CD4-positive, alpha-beta T cell treated with Interleukin-17A for 4 hours (primary cell): ENCODE measurements at regions not wholly inside any gene's neighbourhood (a gene's known extent, or its start where the extent isn't known, plus 50 kb on each side); places are given as distances from the start of the nearest gene placed in this dataset.
"Not testable (repeated sequence)": the region's sequence is repeated elsewhere in the genome, so short reads cannot be mapped to it uniquely, and the experiment has no call there.

Experiments used
- DNase-seq: peaks from one replicate; pipeline ENCODE4 v3.0.0-alpha.2; 2020; ENCODE audit warnings: mixed read lengths

DNA sequence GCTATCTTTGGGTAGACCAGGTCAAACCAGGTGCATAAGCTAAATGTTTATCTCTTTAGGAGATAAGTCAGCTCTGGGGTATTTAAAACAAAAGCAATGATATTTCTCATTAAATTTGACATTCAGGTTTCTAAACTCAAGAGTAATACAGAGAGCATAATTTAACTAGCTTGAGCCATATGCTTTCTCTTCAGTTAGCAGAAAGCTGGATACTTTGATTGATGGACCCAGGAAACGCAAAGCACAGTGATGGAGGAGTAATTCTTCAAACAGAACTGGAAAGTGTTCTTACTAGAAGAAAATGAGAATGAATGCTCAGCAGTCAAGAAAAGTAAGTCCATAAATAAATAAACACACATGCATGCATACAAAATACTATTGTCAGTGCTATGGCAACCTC lies 885.7 kb upstream of the RAG2 start:
- DNase-seq = no peak

DNA sequence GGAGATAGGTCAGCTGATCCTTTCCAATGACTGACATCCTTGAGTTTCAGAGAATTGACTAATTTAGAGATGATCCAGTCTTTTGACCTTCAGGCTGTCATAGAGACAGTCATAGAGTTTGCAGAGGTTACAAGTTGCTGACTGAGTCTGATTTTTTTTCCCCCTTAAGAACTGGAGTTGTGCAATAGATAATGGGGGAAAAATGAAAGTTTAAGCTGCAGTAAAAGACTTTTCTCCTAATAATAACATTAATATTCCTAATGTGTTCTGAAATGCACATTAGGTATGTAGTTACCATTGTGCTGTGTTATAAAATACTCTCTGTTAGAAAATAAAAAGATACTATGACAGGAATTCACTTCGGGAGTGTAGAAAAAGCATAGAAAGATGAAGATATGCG lies 876.9 kb upstream of the RAG2 start:
- DNase-seq = no peak

DNA sequence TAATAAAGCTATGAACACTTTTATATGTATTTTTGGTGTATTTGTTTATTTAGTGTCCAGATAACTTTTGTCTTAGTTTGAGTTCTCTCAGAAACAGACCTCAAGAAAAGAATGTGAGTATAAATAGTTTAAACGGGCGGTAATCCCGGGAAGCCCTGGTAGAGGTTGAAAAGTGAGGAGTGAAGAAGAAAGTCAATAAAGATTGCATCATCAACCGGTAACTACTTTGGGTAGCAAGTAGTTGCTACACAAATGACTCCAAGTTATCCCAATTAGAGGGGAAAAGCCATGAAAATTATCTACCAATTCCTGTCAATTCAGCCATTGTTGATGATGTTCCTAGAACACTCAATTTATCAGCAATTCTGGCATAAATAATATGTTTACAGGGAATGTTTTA lies 870.3 kb upstream of the RAG2 start:
- DNase-seq = no peak

DNA sequence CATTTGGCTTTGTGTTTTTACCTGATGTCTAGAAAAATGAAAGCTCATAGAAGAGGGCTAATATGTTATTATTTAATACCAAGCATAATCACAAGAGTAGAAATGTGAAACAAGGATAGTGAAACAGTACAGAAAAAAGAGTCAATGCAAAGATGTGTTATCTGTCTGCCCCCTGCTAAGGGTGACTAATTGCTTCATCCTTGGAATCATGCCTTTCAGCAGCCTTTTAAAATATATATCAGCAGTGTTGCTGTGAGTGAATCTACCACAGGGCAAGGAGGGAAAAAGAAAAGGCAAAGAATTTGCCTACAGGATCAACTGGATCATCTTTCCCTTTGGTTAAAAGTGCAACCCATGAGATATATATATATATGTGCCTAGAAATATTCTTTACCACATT lies 867.2 kb upstream of the RAG2 start:
- no peak for DNase-seq

DNA sequence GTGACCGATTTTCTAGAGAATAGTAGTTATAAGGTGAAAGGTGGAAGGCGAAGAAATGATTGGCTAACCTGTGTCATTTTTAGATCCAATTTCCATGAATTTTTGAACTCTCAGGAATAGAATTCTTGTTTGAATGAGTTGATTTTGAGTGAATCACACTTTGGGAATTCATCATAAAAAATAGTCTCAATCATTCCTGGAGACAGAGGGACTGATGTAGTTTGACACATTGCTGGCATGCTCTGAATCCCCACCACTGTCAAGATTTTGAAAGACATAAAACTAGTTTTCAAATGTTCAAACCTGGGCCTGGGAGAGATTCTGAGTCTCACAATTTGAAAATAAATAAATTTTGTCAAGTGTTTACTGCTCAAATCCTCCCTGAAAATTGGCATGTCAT lies 861.4 kb upstream of the RAG2 start:
- DNase-seq = no peak

DNA sequence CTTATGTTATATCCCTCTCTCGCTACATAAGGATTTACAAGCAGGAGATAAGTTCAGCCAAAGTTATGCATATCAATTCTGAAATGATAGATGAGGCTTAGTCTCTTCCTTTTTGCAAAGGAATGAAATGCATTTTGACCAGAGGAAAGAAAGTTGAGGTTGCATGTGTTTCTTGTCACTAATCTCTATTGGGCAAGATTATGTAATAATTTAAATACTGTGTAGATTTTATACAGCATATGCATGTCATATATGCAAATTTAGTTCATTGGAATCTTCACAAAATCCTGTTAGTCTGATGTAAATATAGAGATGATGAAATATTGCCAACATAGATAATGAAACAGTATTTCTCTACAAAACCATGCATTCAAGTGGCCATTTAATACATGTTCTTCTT lies 858.7 kb upstream of the RAG2 start:
- DNase-seq = no peak

DNA sequence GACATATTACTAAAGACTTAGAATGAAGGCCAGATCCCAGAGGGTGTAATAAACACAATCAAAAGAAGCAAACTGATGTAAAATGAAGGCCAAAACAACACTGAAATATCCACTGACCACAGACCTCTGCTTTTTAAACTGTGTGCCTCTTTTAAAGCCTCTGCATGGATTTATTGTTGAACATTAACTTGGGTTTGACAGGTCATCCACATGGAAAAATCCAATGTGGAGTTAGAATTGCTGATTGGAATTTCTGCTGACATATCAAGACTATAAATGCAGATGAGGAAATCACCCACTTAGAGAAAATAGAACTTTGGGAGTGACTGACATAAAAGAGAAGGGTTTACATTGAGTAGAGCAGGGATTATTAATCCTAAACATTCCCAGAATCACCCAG lies 853.9 kb upstream of the RAG2 start:
- DNase-seq = no peak

DNA sequence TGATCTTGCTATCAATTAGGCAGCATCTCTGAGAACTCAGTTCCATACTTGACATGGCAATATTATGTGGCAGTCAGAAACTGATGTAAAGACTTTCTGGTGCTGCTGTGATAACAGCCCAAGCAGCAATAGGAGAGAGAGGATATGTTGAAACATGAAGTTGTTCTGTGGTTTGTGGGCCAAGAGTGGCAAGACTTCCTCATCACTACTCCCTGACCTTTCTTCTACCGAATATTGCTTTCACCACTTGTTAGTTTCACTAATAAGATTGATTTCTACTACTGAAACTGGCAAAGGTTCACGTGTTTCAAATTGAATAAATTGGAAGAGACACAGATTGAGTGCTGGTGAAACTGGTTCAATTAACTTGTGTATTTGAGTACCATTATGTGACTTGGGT lies 852.6 kb upstream of the RAG2 start:
- DNase-seq = no peak

DNA sequence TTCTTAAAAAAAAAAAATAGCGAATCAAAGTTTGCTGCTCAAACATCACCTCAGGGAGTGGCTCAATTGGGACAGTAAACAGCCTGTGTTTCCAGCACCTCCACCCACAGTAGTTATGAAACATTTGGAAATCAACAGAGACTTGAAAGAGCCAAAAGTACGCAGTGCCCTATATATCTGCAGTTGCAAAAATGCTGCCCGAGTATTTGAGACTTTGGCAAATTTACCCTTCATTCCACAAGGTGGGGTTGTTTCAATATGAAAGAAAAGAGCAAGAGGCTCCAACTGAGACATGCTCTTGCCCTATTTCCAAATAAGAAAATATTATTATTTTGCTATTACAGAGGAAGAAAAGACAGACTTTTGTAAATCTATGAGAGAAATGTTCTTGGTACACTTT lies 851.1 kb upstream of the RAG2 start:
- no peak for DNase-seq

DNA sequence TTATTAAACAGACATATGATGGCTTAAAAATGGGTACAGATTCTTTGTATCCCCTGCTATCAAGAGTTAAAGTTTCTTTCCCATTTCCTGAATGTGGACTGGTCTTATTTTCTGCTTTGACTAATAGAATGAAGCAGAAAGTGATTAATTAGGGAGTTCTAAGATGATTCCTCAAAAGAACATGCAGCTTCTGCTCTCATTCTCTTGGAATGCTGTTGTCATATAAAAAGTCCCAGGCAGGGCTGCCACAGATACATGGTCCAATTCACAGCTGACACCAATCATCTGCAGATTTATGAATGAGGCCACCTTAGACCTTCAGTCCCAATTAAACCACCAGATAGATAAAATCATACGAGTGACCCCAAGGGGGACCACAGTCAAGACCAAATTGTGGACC lies 844.5 kb upstream of the RAG2 start:
- DNase-seq = no peak

DNA sequence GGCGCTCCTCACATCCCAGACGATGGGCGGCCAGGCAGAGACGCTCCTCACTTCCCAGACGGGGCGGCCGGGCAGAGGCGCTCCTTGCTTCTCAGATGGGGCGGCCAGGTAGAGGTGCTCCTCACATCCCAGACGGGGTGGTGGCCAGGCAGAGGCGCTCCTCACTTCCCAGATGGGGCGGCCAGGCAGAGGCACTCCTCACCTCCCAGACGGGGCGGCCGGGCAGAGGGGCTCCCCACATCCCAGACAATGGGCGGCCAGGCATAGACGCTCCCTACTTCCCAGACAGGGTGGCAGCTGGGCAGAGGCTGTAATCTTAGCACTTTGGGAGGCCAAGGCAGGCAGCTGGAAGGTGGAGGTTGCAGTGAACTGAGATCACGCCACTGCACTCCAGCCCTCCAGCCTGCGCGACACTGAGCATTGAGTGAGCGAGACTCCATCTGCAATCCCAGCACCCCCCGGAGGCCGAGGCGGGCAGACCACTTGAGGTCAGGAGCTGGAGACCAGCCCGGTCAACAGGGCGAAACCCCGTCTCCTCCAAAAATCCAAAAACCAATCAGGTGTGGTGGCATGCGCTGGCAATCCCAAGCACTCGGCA lies 833.7 kb upstream of the RAG2 start:
- not testable (repeated sequence) for DNase-seq

DNA sequence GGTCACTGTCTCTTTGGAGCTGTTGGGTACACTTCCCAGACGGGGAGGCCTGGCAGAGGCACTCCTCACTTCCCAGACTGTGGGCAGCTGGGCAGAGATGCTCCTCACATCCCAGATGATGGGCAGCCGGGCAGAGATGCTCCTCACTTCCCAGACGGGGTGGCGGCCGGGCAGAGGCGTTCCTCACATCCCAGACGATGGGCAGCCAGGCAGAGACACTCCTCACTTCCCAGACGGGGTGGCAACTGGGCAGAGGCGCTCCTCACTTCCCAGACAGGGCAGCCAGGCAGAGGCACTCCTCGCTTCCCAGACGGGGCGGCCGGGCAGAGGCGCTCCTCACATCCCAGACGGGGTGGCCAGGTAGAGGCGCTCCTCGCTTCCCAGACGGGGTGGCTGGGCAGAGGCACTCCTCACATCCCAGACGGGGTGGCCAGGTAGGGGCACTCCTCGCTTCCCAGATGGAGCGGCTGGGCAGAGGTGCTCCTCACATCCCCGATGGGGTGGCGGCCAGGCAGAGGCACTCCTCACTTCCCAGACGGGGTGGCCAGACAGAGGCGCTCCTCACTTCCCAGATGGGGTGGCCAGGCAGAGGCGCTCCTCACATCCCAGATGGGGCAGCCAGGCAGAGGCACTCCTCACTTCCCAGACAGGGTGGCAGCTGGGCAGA lies 833.1 kb upstream of the RAG2 start:
- DNase-seq = not testable (repeated sequence)

DNA sequence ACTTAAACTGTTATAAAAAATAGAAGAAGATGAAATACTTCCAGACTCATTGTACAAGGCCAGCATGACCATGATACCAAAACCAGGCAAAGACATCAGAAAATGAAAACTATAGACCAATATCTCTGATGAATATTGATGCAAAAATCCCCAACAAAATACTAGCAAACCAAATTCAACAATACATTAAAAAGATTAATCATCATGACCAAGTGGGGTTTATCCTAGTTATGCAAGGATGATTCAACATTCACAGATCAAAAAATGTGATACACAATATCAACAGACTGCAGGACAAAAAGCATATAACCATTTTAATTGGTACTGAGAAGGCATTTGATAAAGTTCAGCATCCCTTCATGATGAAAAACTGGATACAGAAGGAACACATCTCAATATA lies 824.5 kb upstream of the RAG2 start:
- DNase-seq = no peak

DNA sequence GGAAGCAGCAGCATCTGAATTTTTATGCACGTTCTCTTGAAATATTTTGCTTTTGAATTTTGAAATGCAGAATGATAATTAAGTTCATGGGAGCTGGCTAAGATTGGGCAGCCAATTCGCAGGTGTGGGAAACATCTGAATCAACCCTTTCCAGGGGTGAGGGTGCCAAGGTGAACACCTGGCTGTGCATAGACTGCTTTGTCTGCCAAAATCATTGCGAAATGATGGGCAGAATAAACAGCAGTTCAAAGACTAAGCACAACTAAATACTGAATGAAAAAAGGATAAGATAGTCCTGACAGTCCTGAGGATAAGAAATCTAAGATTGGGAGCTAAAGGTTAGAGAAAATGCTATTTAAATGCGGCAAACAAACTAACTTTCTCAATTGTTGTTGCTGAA lies 813.3 kb upstream of the RAG2 start:
- no peak for DNase-seq

DNA sequence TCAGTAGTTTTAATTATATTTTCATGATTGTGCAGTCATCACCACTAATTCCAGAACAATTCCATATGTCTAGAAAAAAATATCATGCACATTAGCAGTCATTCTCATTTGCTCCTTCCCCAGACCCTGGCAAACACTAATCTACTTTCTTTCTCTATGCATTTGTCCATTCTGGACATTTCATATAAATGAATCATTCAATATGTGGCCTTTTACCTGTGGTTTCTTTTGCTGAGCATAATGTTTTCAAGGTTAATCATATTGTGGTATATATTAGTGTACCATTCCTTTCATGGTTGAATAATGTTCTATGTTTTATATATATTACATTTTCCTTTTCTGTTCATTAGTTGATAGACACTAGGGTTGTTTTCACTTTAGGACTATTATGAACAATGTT lies 811.1 kb upstream of the RAG2 start:
- DNase-seq = no peak

DNA sequence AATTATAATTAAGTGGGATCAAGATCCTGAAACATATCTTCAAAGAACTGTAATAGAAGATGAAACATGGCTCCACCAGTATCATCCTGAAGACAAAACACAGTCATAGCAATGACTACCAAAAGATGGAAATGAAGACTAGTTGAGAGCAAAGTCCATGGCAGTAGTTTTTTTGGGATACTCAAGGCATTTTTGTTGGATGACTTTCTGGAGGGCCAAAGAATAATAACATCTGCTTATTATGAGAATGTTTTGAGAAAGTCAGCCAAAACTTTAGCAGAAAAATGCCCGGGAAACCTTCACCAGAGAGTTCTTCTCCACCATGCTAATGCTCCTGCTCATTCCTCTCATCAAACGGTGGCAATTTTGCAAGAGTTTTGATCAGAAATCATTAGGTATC lies 809.4 kb upstream of the RAG2 start:
- DNase-seq = no peak

DNA sequence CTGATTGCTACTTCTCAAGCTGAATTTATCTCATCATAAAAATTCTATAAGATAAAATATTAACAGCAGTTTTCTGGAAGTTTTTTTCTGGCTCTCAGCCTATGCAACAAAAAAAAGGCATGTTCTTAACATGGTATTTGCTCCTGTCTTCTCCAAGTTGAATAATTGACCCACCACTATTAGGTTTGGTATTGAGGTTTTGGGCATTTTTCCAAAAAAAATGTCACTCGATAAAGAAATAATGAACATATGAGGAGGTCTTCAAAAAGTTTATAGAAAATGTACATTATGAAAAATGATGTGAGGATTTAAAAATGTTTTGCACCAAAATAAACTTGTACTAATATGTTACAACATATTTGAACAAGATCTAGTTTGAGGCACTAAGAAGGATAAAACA lies 808.6 kb upstream of the RAG2 start:
- DNase-seq = no peak

DNA sequence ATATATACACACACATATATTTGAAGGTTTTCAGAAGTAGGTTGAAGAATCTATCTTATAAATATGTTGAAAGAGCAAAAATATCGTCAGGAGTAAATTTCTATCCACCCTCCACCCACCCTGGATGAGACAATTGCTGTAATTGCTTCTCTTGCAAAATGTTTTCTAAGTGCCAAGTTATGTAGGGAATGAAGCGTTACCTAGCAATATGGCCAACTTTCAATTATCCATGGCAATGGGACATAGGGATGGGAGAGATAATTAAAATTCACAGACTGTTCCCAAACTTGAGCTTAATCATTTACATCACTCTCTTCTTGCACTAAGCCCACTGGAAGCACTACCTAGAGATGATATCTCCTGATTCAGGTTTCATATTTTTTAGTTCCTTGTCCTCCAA lies 806.2 kb upstream of the RAG2 start:
- no peak for DNase-seq

DNA sequence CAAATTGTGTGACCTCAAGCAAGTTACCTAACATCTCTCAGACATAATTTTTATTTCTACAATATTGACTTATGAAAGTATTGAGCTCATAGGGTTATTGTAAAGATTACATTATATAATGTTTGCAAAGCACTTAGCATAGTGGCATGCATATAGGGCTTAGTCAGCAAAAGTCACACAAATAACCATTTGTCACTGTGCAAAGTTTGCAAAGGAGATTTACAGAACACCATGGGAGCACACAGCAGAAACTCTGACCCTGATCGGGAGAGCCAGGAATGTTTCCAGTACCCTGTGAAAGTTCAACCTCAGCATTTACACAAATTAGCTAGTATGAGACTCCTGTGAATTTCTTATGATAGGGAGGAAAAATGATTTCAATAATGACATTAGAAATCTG lies 804.6 kb upstream of the RAG2 start:
- no peak for DNase-seq

DNA sequence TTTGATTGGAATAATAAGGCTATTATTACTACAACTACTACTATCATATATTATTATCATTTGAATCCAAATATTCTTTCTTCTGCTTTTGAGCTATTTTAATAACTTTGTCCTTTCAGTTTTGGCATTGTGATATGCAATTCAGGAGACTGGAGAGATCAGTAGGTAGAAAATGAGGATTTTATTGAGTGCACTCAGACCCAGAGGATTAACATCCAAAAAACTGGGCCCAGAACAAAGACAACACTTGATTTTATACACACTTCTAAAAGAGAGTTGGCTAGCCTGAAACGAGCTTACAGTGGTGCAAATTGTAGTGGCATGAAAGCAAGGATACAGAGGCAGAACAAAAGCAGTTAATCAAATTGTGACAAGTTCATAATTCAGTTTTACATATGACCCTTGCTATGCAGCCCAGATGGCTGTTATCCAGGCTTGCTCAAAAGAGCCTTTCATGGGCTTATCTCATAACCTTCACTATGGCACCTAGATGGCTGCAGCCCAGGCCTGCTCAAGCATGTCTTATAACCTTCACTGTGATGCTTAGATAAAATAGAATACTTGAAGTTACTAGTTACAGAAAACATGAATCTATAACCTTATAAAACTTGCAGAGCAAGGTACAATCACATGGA lies 796.3 kb upstream of the RAG2 start:
- DNase-seq = no peak

DNA sequence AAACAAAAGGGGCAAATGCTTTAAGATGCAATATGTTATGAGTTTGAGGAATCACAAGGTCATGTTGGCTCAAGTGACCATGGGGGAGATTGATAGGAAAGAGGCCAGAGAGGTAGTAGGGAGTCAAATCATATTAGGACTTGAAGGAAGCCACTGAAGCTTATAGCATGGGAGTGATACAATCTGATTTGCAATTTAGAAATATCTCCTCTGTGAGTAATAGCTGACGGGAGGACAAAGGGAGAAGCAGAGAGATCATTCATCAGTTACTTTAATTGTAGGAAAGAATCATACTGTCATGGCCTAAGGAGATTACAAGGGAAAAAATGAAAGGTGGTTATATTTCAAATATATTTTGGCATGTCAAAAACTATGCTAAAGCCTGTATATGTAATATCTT lies 793.6 kb upstream of the RAG2 start:
- no peak for DNase-seq

DNA sequence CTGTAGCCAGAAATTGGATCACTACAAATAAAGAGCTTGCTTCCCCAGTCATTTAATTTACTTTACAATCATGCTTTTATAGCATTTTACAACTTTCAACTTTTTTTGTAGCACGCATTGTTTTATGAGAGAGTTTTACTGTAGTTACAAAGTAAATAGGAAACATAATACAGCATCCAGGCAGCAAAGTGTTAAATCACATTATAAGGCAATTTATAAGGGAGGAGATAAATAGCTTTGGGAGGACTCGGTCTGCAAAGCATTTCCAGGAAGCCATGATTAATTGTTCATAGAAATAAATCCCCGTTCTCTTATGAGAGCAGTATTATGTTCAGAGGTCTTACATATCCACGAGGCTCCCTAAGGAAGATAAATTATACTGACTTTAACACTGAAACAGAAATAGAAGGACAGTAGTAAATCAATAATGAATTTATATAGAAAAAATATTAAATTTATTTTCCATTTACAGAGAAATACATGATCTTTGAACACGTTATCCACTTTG lies 792.6 kb upstream of the RAG2 start:
- no peak for DNase-seq

DNA sequence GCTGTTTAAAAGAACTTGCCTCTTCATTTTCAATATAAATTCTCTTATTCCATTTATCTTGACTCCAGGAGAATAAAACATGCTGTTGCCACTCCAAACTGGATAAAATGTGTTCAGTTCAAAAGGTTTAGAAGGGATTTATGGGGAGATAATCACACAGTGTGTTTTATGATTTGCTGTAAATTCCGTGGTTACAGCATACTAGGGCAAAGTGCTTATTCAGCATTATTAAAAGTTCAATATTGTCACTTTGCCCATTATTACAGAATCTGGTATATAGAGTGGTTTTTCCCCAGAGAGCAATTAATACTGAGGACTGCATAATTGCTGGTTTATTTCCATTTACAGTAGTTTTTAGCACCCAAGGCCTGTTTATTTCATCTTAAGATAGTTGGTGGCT lies 780.9 kb upstream of the RAG2 start:
- no peak for DNase-seq

DNA sequence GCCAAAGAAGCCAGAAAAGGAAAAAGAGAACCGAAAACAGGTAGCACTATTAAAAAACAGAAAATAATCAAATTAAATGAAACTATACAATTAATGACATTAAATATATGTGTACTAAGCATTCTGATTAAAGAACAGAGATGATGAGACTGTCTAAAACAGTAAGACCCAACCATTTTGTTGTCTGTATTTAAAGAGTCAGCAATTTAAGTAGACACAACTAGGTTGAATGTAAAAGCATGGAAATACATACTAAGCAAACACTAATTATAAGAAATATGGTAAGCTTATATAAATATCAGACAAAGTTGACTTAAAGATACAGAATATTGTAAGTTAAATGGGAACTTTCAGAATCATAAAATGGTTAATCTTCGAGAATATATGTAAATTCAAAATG lies 774.6 kb upstream of the RAG2 start:
- no peak for DNase-seq
